AG09319 (cell line): ENCODE measurements at regions not wholly inside any gene's neighbourhood (a gene's known extent, or its start where the extent isn't known, plus 50 kb on each side); places are given as distances from the start of the nearest gene placed in this dataset.

ENCODE experiments used
- DNase-seq: peaks from one replicate; pipeline ENCODE4 v3.0.0-alpha.2; 2010; ENCODE audit warnings: low read depth; ENCODE audit errors: extremely low read depth
- TF ChIP-seq, protein P1 (sequence below): IDR thresholded peaks from 2 replicates; pipeline ENCODE4 v1.5.1; 2011; ENCODE audit warnings: low read depth, mild to moderate bottlenecking, inconsistent platforms, low read length, moderate library complexity

DNA sequence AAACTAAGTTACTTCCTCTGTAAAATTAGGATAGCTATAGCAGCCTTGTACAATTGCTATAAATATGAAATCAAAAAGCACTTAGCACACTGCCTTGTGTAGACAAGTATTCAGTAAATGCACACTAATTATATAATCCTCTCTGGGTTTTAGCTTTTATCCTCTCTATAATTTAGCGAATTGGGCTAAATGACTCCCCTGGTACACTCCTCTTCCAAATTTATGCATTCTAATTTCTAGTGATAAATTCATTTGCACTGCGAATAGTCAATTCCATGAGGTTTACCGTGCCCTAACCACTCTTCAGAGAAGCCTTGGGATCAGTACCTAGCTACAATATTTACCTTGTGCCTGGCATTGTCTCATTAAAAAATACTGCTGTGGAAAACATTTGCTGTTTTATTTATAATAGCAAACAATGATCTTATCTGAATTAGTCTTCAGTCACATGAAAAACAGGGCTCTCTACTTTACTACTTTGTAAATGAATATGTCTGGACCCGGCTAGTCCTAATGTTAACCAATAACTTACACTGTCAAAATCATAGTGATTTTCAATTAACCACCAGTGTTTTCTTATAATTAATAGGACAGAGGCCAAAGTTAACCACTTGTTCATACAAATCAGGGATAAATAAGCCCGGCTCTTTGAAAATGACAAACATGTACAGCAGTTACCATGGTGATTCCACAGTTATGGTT lies 577.9 kb downstream of the IPMK start:
- DNase-seq, result no peak
- TF ChIP-seq, protein P1, sequence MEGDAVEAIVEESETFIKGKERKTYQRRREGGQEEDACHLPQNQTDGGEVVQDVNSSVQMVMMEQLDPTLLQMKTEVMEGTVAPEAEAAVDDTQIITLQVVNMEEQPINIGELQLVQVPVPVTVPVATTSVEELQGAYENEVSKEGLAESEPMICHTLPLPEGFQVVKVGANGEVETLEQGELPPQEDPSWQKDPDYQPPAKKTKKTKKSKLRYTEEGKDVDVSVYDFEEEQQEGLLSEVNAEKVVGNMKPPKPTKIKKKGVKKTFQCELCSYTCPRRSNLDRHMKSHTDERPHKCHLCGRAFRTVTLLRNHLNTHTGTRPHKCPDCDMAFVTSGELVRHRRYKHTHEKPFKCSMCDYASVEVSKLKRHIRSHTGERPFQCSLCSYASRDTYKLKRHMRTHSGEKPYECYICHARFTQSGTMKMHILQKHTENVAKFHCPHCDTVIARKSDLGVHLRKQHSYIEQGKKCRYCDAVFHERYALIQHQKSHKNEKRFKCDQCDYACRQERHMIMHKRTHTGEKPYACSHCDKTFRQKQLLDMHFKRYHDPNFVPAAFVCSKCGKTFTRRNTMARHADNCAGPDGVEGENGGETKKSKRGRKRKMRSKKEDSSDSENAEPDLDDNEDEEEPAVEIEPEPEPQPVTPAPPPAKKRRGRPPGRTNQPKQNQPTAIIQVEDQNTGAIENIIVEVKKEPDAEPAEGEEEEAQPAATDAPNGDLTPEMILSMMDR, result no peak

DNA sequence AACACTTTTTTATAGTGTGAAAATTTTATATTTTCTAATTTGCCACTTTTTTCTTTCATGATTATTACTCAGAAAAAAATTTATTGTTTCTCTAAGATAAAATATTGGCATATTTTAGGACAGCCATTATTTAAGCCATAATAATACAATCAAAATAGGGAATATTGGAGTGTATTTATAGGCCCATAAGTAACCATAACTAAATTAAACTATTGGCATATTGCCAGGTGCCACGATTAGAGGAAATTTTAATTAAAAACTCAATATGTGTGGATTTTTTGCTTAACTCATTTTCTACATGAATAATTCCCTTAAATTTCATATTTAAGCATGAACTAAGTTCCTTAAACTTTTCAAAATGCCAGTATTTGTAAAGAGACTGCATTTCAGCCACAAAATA lies 587.8 kb downstream of the IPMK start:
- no peak for DNase-seq
- TF ChIP-seq, protein P1, result no peak

DNA sequence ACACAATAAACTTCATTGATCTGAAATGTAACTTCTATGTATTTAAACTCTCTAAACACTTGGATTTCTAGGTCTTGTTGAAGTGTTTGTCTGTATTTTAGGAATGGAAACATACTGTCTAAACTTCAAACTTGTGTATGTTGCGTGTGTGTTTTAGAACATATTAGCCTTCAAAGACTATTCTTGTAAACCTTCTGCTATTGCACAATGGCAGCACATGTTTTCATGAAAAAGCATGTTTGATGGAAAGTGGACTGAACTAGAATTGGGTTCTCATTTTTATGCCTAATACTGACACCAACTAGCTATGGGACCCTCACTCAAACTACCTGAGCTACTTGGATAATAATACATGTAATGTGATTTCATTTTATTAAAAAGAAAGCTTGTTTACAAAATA lies 592.6 kb downstream of the IPMK start:
- no peak for DNase-seq
- TF ChIP-seq, protein P1, result no peak

DNA sequence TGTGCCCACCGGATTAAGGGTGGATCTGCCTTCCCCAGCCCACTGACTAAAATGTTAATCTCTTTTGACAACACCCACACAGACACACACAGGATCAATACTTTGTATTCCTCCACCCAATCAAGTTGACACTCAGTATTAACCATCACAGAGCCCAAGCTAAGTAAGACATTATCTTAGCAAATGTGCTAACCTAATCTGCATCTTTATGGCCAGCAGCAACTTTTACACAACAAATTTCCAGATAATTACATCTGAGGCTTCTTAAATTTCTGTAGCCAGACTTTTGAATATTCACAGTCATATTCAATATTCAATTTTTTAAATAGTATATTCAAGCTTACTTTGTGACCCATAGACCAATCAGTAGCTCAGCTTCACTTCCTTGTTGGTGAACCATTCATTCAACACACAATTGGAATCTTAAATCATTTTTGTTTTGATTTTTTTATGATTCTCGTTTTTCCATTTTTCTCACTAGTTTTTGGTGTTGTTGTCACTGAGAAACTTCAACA lies 594.2 kb downstream of the IPMK start:
- DNase-seq, result no peak
- TF ChIP-seq, protein P1, result no peak

DNA sequence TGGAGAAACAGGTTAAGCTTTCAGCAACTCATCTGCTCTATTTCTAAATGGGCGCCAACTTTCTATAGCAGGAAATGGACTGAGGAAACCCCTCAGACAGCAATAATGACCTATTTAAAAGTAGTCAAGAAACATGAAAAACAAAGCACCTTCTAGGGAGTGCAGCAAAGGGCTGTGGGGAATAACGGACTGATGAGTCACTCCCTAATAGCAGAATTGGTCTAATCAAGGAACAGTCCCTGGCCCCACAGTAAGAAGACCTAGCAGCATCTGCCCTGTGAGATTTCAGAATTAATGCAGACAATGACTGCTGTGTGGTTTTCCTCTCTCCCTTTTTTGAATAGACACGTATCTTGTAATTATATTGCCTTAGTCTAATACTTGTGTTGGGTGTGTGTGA lies 602.9 kb downstream of the IPMK start:
- no peak for DNase-seq
- TF ChIP-seq, protein P1, result no peak

DNA sequence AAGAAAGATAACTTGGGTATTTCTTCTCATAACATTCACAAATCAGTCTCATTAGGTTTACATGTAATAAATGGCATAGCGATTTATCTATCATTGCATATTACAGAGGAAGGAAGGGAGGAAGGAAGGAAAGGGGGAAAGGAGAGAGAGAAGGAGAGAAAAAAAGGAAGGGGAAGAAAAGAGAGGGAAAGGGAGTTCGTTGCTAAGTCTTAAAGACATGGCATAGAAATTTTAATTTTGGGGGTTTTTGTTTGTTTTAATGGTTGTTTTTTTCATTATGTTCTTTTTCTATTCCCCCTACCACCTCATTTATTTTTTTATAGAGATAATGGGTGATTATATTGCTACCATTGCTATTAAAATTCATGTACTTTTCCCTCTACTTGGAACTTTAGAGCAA lies 604.3 kb downstream of the IPMK start:
- TF ChIP-seq, protein P1, result no peak

DNA sequence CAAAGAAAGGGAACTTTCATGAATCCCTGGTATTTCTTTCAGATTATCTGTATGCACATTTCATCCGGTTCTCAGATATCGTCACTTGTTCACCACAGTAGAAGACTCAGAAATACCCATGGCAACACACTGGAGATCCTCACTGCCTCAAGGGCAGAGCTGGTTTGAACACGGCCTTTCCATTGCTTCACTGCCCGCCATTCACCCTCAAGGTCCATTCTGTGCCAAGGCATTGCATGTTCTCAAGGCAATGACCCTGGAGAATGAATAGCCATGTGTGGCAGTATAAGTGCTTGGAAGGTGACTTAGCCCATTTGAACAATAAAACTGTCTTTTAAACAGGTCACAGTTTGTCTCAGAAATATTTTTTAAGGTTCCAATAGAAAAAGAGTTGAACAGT lies 606.5 kb downstream of the IPMK start:
- no peak for DNase-seq

More for the DNA sequence above, 604.3 kb downstream of the IPMK start:
- no peak for DNase-seq

More for the DNA sequence above, 606.5 kb downstream of the IPMK start:
- TF ChIP-seq, protein P1, result no peak
